ENCODE measurements at regions not wholly inside any gene's neighbourhood (a gene's known extent, or its start where the extent isn't known, plus 50 kb on each side); places are given as distances from the start of the nearest gene placed in this dataset.
"Not testable (repeated sequence)": the region's sequence is repeated elsewhere in the genome, so short reads cannot be mapped to it uniquely, and the experiment has no call there.

- DNase-seq (ENCODE audit: low read depth): no peak
Measured at GRCh38 chr2:16464641-16465040, 201.0 kb downstream of the CYRIA start.

GRCh38 chr2:16462958-16463357, 202.7 kb downstream of the CYRIA start:
- DNase-seq (ENCODE audit: low read depth): no peak

GRCh38 chr2:16461672-16462071, 204.0 kb downstream of the CYRIA start:
- no peak for DNase-seq (ENCODE audit: low read depth)

GRCh38 chr2:16459606-16460005, 206.0 kb downstream of the CYRIA start:
- DNase-seq (ENCODE audit: low read depth): no peak

GRCh38 chr2:16454621-16455020, 211.0 kb downstream of the CYRIA start:
- DNase-seq (ENCODE audit: low read depth): no peak

GRCh38 chr2:16452123-16452522, 213.5 kb downstream of the CYRIA start:
- no peak for DNase-seq (ENCODE audit: low read depth)

- DNase-seq (ENCODE audit: low read depth): no peak
Measured at GRCh38 chr2:16446706-16447105, 218.9 kb downstream of the CYRIA start.

- no peak for DNase-seq (ENCODE audit: low read depth)
Measured at GRCh38 chr2:16442971-16443370, 222.7 kb downstream of the CYRIA start.

GRCh38 chr2:16441431-16441830, 224.2 kb downstream of the CYRIA start:
- no peak for DNase-seq (ENCODE audit: low read depth)

- DNase-seq (ENCODE audit: low read depth): no peak
Measured at GRCh38 chr2:16440898-16441297, 224.7 kb downstream of the CYRIA start.

GRCh38 chr2:16438613-16439321, 226.9 kb downstream of the CYRIA start:
- DNase-seq (ENCODE audit: low read depth): no peak

GRCh38 chr2:16437189-16437588, 228.4 kb downstream of the CYRIA start:
- DNase-seq (ENCODE audit: low read depth): no peak

GRCh38 chr2:16434393-16434792, 231.2 kb downstream of the CYRIA start:
- no peak for DNase-seq (ENCODE audit: low read depth)

- no peak for DNase-seq (ENCODE audit: low read depth)
Measured at GRCh38 chr2:16430846-16431245, 234.8 kb downstream of the CYRIA start.

- no peak for DNase-seq (ENCODE audit: low read depth)
Measured at GRCh38 chr2:16429431-16430145, 236.0 kb downstream of the CYRIA start.

GRCh38 chr2:16429002-16429401, 236.6 kb downstream of the CYRIA start:
- no peak for DNase-seq (ENCODE audit: low read depth)

- DNase-seq (ENCODE audit: low read depth): no peak
Measured at GRCh38 chr2:16425462-16426336, 239.9 kb downstream of the CYRIA start.

- no peak for DNase-seq (ENCODE audit: low read depth)
Measured at GRCh38 chr2:16420421-16420820, 245.2 kb downstream of the CYRIA start.

- no peak for DNase-seq (ENCODE audit: low read depth)
Measured at GRCh38 chr2:16417726-16418125, 247.9 kb downstream of the CYRIA start.

GRCh38 chr2:16416651-16417050, 249.0 kb downstream of the CYRIA start:
- DNase-seq (ENCODE audit: low read depth): no peak

GRCh38 chr2:16415861-16416260, 249.8 kb downstream of the CYRIA start:
- not testable (repeated sequence) for DNase-seq (ENCODE audit: low read depth)

GRCh38 chr2:16413947-16414346, 251.7 kb downstream of the CYRIA start:
- no peak for DNase-seq (ENCODE audit: low read depth)

- DNase-seq (ENCODE audit: low read depth): no peak
Measured at GRCh38 chr2:16413285-16413684, 252.3 kb downstream of the CYRIA start.

Data from activated T-helper 9 cell treated with anti-CD3 and anti-CD28 coated beads, Interleukin-2, amount 50 U/mL, for 16 hours (primary cell).